ENCODE measurements at regions not wholly inside any gene's neighbourhood (a gene's known extent, or its start where the extent isn't known, plus 50 kb on each side); places are given as distances from the start of the nearest gene placed in this dataset.

DNA sequence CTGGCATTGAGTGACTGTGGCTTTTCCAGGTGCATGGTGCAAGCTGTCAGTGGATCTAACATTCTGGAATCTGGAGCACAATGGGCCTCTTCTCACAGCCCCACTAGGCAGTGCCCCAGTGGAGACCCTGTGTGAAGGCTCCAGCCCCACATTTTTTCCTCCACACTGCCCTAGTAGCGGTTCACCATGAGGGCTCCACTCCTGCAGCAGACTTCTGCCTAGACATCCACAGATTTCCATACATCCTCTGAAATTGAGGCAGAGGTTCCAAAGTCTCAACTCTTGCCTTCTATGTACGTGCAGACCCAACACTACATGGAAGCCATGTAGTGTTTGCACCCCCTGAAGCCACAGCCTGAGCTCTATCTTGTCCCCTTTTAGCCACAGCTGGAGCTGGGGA is 118.0 kb upstream of the BMP5 start:
- Histone ChIP-seq H3K27ac (ENCODE audit: low read depth, low read length) (no peak overlapping the region), H3K4me3 (ENCODE audit: low read length) (no peak overlapping the region)
- no peak for TF ChIP-seq EZH2phosphoT487 (IDR thresholded peaks at IDR 0.05; ENCODE audit: borderline replicate concordance, low read length)
- TF ChIP-seq, protein P1, sequence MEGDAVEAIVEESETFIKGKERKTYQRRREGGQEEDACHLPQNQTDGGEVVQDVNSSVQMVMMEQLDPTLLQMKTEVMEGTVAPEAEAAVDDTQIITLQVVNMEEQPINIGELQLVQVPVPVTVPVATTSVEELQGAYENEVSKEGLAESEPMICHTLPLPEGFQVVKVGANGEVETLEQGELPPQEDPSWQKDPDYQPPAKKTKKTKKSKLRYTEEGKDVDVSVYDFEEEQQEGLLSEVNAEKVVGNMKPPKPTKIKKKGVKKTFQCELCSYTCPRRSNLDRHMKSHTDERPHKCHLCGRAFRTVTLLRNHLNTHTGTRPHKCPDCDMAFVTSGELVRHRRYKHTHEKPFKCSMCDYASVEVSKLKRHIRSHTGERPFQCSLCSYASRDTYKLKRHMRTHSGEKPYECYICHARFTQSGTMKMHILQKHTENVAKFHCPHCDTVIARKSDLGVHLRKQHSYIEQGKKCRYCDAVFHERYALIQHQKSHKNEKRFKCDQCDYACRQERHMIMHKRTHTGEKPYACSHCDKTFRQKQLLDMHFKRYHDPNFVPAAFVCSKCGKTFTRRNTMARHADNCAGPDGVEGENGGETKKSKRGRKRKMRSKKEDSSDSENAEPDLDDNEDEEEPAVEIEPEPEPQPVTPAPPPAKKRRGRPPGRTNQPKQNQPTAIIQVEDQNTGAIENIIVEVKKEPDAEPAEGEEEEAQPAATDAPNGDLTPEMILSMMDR (IDR thresholded peaks at IDR 0.05; ENCODE audit: low read depth, low read length, poor library complexity, severe bottlenecking): no peak

DNA sequence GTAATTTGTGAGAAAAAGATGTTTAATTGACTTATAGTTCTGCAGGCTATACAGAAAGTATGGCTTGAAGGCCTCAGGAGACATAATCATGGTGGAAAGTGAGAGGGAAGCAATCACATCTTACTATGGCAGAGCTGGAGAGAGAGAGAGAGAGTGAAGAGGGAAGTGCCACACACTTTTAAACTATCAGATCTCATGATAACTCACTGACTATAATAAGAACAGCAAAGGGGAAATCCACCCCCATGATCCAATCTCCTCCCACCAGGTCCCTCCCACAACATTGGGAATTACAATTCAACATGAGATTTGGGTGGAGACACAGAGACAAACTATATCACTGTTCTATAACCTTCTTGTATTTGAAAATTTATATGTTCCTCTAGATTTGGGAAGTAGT is 117.2 kb upstream of the BMP5 start:
- TF ChIP-seq, protein P1 (IDR thresholded peaks at IDR 0.05; ENCODE audit: low read depth, low read length, poor library complexity, severe bottlenecking): no peak
- TF ChIP-seq EZH2phosphoT487 (IDR thresholded peaks at IDR 0.05; ENCODE audit: borderline replicate concordance, low read length): no peak
- H4K20me1 ChIP-seq (ENCODE audit: control insufficient read depth, insufficient read depth, low read depth, low read length): no peaks in the 10 kb centered on the region
- H3K4me2 ChIP-seq (ENCODE audit: low read length): no peak overlapping the region
- H3K27me3 ChIP-seq (ENCODE audit: control insufficient read depth, low read length): no peaks in the 10 kb centered on the region
- H3K36me3 ChIP-seq (ENCODE audit: control insufficient read depth, low read length): no peaks in the 10 kb centered on the region
- no peak overlapping the region for H3K27ac ChIP-seq (ENCODE audit: low read depth, low read length)
- H3K4me1 ChIP-seq (ENCODE audit: control insufficient read depth, low read length): no peaks in the 10 kb centered on the region
- H3F3A ChIP-seq (ENCODE audit: control insufficient read depth, insufficient read depth): no peaks in the 10 kb centered on the region
- H3K4me3 ChIP-seq (ENCODE audit: low read length): no peak overlapping the region
- H3K79me2 ChIP-seq (ENCODE audit: control insufficient read depth, low read length): no peaks in the 10 kb centered on the region
- no peaks in the 10 kb centered on the region for H3K9me2 ChIP-seq (replicated peaks; ENCODE audit: control insufficient read depth, low read length)
- H3K9me3 ChIP-seq (ENCODE audit: control insufficient read depth, insufficient read depth, low read length): peaks cover 6% of the 10 kb centered on the region; the same call in 1 of the 2 replicates

More for the DNA sequence above, 118.0 kb upstream of the BMP5 start:
- no peaks in the 10 kb centered on the region for H3F3A ChIP-seq (ENCODE audit: control insufficient read depth, insufficient read depth)
- no peak overlapping the region for H3K4me2 ChIP-seq (ENCODE audit: low read length)
- peaks cover 6% of the 10 kb centered on the region; the same call in 1 of the 2 replicates for H3K9me3 ChIP-seq (ENCODE audit: control insufficient read depth, insufficient read depth, low read length)
- H3K9me2 ChIP-seq (replicated peaks; ENCODE audit: control insufficient read depth, low read length): no peaks in the 10 kb centered on the region
- no peaks in the 10 kb centered on the region for H3K27me3 ChIP-seq (ENCODE audit: control insufficient read depth, low read length)
- H3K36me3 ChIP-seq (ENCODE audit: control insufficient read depth, low read length): no peaks in the 10 kb centered on the region
- H3K79me2 ChIP-seq (ENCODE audit: control insufficient read depth, low read length): no peaks in the 10 kb centered on the region
- no peaks in the 10 kb centered on the region for H4K20me1 ChIP-seq (ENCODE audit: control insufficient read depth, insufficient read depth, low read depth, low read length)
- no peaks in the 10 kb centered on the region for H3K4me1 ChIP-seq (ENCODE audit: control insufficient read depth, low read length)

- no peak overlapping the region for H3K4me2 ChIP-seq (ENCODE audit: low read length)
Measured at GRCh38 chr6:55985309-55985708, 109.9 kb upstream of the BMP5 start.

More at GRCh38 chr6:55985309-55985708, 109.9 kb upstream of the BMP5 start:
- H3K36me3 ChIP-seq (ENCODE audit: control insufficient read depth, low read length): no peaks in the 10 kb centered on the region
- no peaks in the 10 kb centered on the region for H3F3A ChIP-seq (ENCODE audit: control insufficient read depth, insufficient read depth)
- H3K79me2 ChIP-seq (ENCODE audit: control insufficient read depth, low read length): no peaks in the 10 kb centered on the region
- no peak overlapping the region for H3K27ac ChIP-seq (ENCODE audit: low read depth, low read length)
- H3K27me3 ChIP-seq (ENCODE audit: control insufficient read depth, low read length): no peaks in the 10 kb centered on the region
- TF ChIP-seq EZH2phosphoT487 (IDR thresholded peaks at IDR 0.05; ENCODE audit: borderline replicate concordance, low read length): no peak
- TF ChIP-seq, protein P1 (IDR thresholded peaks at IDR 0.05; ENCODE audit: low read depth, low read length, poor library complexity, severe bottlenecking): no peak
- H3K4me3 ChIP-seq (ENCODE audit: low read length): no peak overlapping the region
- H3K9me2 ChIP-seq (replicated peaks; ENCODE audit: control insufficient read depth, low read length): no peaks in the 10 kb centered on the region
- no peaks in the 10 kb centered on the region for H4K20me1 ChIP-seq (ENCODE audit: control insufficient read depth, insufficient read depth, low read depth, low read length)
- no peaks in the 10 kb centered on the region for H3K9me3 ChIP-seq (ENCODE audit: control insufficient read depth, insufficient read depth, low read length)
- no peaks in the 10 kb centered on the region for H3K4me1 ChIP-seq (ENCODE audit: control insufficient read depth, low read length)
